GM10266 (cell line): ENCODE measurements at regions not wholly inside any gene's neighbourhood (a gene's known extent, or its start where the extent isn't known, plus 50 kb on each side); places are given as distances from the start of the nearest gene placed in this dataset.
A peak's percentile ranks its signal among the peaks of the same experiment; 100 is the strongest.

ENCODE experiments used
- DNase-seq: peaks from one replicate; pipeline ENCODE4 v3.0.0; 2012; ENCODE audit errors: extremely low spot score
- CTCF ChIP-seq: IDR thresholded peaks from 2 replicates; pipeline ENCODE4 v1.5.1; 2012; ENCODE audit warnings: mild to moderate bottlenecking, low read depth; ENCODE audit not compliant: control insufficient read depth, insufficient read depth; ENCODE audit errors: missing control alignments

- TF ChIP-seq CTCF, result no peak
- DNase-seq, result no peak
Observed at GRCh38 chr7:113431406-113431805, 313.1 kb upstream of the SMIM30 start.

GRCh38 chr7:113424185-113424817 is 305.9 kb upstream of the SMIM30 start:
- no peak for TF ChIP-seq CTCF
- DNase-seq, result no peak

- DNase-seq, result peak; percentile 62
- TF ChIP-seq CTCF, result peak; percentile 76
Observed at GRCh38 chr7:113421696-113422330, 303.5 kb upstream of the SMIM30 start.

GRCh38 chr7:113414401-113415035 is 296.2 kb upstream of the SMIM30 start:
- no peak for TF ChIP-seq CTCF
- DNase-seq, result no peak

GRCh38 chr7:113412410-113412809 is 294.1 kb upstream of the SMIM30 start:
- TF ChIP-seq CTCF, result no peak
- no peak for DNase-seq

- TF ChIP-seq CTCF, result no peak
Observed at GRCh38 chr7:113410796-113411195, 292.4 kb upstream of the SMIM30 start.

GRCh38 chr7:113408999-113409398 is 290.6 kb upstream of the SMIM30 start:
- no peak for DNase-seq
- no peak for TF ChIP-seq CTCF

More at GRCh38 chr7:113410796-113411195, 292.4 kb upstream of the SMIM30 start:
- DNase-seq, result no peak
